NOMO-1 treated with dmso at 0.1 percent for 144 hours (cell line): ENCODE measurements at regions not wholly inside any gene's neighbourhood (a gene's known extent, or its start where the extent isn't known, plus 50 kb on each side); places are given as distances from the start of the nearest gene placed in this dataset.
A peak's percentile ranks its signal among the peaks of the same experiment; 100 is the strongest.

Experiments used
- DNase-seq: peaks from one replicate; lab custom pipeline; 2025; ENCODE audit not compliant: unreplicated experiment; lab: John Stamatoyannopoulos, UW

GRCh38 chr9:99573085-99573484, 248.6 kb upstream of the NR4A3 start:
- no peak for DNase-seq

GRCh38 chr9:99573886-99574285, 247.8 kb upstream of the NR4A3 start:
- no peak for DNase-seq

- DNase-seq, result no peak
Measured at GRCh38 chr9:99576002-99576401, 245.7 kb upstream of the NR4A3 start.

- no peak for DNase-seq
Measured at GRCh38 chr9:99576876-99577275, 244.8 kb upstream of the NR4A3 start.

- DNase-seq, result no peak
Measured at GRCh38 chr9:99577351-99577750, 244.3 kb upstream of the NR4A3 start.

GRCh38 chr9:99578666-99579065, 243.0 kb upstream of the NR4A3 start:
- no peak for DNase-seq

- DNase-seq, result peak; percentile 72
Measured at GRCh38 chr9:99579964-99580363, 241.7 kb upstream of the NR4A3 start.

GRCh38 chr9:99582814-99583213, 238.9 kb upstream of the NR4A3 start:
- no peak for DNase-seq

GRCh38 chr9:99588299-99588698, 233.4 kb upstream of the NR4A3 start:
- no peak for DNase-seq

- DNase-seq, result no peak
Measured at GRCh38 chr9:99588747-99589146, 232.9 kb upstream of the NR4A3 start.

GRCh38 chr9:99590410-99590809, 231.3 kb upstream of the NR4A3 start:
- DNase-seq, result no peak

GRCh38 chr9:99590840-99591239, 230.8 kb upstream of the NR4A3 start:
- peak; percentile 58 for DNase-seq

- DNase-seq, result no peak
Measured at GRCh38 chr9:99591770-99592169, 229.9 kb upstream of the NR4A3 start.

GRCh38 chr9:99592834-99593574, 228.7 kb upstream of the NR4A3 start:
- DNase-seq, result no peak

GRCh38 chr9:99593610-99594009, 228.1 kb upstream of the NR4A3 start:
- no peak for DNase-seq

GRCh38 chr9:99594056-99594780, 227.5 kb upstream of the NR4A3 start:
- no peak for DNase-seq

GRCh38 chr9:99595796-99596195, 225.9 kb upstream of the NR4A3 start:
- peak; percentile 30 for DNase-seq

- DNase-seq, result no peak
Measured at GRCh38 chr9:99601571-99602111, 220.0 kb upstream of the NR4A3 start.

GRCh38 chr9:99602854-99603253, 218.8 kb upstream of the NR4A3 start:
- DNase-seq, result no peak

GRCh38 chr9:99605016-99605743, 216.5 kb upstream of the NR4A3 start:
- no peak for DNase-seq

- no peak for DNase-seq
Measured at GRCh38 chr9:99606296-99606695, 215.4 kb upstream of the NR4A3 start.

- DNase-seq, result no peak
Measured at GRCh38 chr9:99606957-99607356, 214.7 kb upstream of the NR4A3 start.
